ENCODE measurements at regions not wholly inside any gene's neighbourhood (a gene's known extent, or its start where the extent isn't known, plus 50 kb on each side); places are given as distances from the start of the nearest gene placed in this dataset.

DNA sequence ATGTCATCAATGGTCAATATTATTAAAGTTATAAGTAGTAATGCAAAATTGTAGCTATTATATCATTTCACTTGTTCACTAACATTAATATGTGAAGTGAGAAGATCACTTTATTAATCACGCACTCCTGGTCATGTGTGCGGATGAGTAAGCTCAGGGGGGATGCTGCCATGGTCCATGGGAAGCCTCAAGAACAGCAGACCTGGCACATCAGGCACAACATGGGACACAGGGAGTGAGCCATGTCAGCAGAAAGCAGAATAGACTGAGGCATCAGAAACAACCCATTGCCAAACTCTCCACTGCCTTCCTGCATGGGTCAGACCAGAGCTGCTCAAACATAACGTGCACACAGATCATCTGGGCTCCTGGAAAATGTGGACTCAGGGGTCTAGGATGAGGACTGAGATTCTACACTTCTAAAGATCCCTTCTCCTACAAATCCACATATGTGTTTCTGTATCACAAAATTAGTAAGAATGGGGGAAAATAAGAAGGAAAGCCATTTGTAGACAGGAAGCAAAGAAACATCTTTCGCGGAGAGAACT is 63.8 kb upstream of the VPREB1 start:
- TF ChIP-seq, protein P1, sequence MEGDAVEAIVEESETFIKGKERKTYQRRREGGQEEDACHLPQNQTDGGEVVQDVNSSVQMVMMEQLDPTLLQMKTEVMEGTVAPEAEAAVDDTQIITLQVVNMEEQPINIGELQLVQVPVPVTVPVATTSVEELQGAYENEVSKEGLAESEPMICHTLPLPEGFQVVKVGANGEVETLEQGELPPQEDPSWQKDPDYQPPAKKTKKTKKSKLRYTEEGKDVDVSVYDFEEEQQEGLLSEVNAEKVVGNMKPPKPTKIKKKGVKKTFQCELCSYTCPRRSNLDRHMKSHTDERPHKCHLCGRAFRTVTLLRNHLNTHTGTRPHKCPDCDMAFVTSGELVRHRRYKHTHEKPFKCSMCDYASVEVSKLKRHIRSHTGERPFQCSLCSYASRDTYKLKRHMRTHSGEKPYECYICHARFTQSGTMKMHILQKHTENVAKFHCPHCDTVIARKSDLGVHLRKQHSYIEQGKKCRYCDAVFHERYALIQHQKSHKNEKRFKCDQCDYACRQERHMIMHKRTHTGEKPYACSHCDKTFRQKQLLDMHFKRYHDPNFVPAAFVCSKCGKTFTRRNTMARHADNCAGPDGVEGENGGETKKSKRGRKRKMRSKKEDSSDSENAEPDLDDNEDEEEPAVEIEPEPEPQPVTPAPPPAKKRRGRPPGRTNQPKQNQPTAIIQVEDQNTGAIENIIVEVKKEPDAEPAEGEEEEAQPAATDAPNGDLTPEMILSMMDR (IDR thresholded peaks at IDR 0.05; ENCODE audit: poor library complexity, severe bottlenecking) = no peak
- TF ChIP-seq EZH2 (IDR thresholded peaks at IDR 0.05; ENCODE audit: borderline replicate concordance, insufficient read depth, low read length, poor library complexity, severe bottlenecking) (no peak), RAD21 (conservative IDR thresholded peaks at IDR 0.05) (no peak), EP300 (conservative IDR thresholded peaks at IDR 0.05; ENCODE audit: poor library complexity, severe bottlenecking) (no peak), TAF1 (IDR thresholded peaks at IDR 0.05; ENCODE audit: low read depth) (no peak)
